Esophagus squamous epithelium (tissue), 4 donors: ENCODE measurements at regions not wholly inside any gene's neighbourhood (a gene's known extent, or its start where the extent isn't known, plus 50 kb on each side); places are given as distances from the start of the nearest gene placed in this dataset.

ENCODE experiments used
- POLR2A ChIP-seq, 4 donors: fragments of 450-650 bp; IDR thresholded peaks; one replicate each; pipeline ENCODE4 v1.6.1; 2017; ENCODE audit warnings: antibody characterized with exemption in 4 of 4, mild to moderate bottlenecking in 4 of 4, moderate library complexity in 3 of 4
- TF ChIP-seq, protein P1 (sequence below), 6 experiments: fragments of 450-650 bp in 4 of 6; fragments of 200-600 bp in 2 of 6; sonication (generic) in 2 of 6; IDR thresholded peaks; one replicate each; pipeline ENCODE4 v1.5.1; 2016 to 2019; ENCODE audit warnings: antibody characterized with exemption in 6 of 6, mild to moderate bottlenecking in 4 of 6, moderate library complexity in 4 of 6

DNA sequence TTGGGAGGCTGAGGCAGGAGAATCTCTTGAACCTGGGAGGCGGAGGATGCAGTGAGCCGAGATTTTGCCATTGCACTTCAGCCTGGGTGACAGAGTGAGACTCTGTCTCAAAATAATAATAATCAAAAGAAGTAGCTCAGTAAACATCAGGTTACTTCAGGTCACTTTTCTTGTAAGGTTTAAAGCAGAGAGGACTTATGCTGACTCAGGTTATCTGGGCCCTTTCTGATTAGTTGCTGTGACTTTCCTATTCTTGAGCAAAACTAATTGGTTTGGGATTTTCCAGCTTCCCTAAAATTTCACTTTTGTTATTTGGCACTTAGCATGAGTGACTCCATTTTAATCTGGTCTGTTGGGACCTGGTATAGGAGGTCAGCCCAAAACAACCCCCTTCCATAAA lies 812.9 kb downstream of the NLGN4X start:
- TF ChIP-seq POLR2A (IDR thresholded peaks at IDR 0.05), result no peak
- TF ChIP-seq, protein P1, sequence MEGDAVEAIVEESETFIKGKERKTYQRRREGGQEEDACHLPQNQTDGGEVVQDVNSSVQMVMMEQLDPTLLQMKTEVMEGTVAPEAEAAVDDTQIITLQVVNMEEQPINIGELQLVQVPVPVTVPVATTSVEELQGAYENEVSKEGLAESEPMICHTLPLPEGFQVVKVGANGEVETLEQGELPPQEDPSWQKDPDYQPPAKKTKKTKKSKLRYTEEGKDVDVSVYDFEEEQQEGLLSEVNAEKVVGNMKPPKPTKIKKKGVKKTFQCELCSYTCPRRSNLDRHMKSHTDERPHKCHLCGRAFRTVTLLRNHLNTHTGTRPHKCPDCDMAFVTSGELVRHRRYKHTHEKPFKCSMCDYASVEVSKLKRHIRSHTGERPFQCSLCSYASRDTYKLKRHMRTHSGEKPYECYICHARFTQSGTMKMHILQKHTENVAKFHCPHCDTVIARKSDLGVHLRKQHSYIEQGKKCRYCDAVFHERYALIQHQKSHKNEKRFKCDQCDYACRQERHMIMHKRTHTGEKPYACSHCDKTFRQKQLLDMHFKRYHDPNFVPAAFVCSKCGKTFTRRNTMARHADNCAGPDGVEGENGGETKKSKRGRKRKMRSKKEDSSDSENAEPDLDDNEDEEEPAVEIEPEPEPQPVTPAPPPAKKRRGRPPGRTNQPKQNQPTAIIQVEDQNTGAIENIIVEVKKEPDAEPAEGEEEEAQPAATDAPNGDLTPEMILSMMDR (IDR thresholded peaks at IDR 0.05), result no peak
